ENCODE measurements at regions not wholly inside any gene's neighbourhood (a gene's known extent, or its start where the extent isn't known, plus 50 kb on each side); places are given as distances from the start of the nearest gene placed in this dataset.

DNA sequence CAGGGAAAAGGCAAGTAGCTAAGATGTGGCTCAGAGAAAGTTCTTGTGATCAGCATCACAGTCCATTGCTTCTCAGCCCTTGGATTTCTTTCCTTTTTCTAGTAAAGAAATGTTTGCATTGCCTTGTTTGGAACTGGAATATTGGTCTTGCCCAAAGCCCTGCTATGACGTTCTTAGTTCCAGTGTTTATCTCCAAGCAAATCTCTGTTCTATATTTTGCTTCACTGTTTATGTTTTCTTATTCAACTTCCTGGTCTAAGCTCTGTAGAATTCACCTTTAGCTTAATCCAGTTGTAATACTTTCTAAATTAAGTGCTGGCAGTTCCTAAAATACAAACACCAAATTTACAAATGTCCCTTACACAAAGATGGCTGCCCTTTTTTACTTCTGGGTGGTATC, 88.7 kb upstream of the ZNF438 start:
- H3K9me3 ChIP-seq: no peaks in the 10 kb centered on the region; the same call in 1 of the 2 replicates
- H3K4me3 ChIP-seq: no peak overlapping the region
- H3K27me3 ChIP-seq: no peaks in the 10 kb centered on the region
- no peak for DNase-seq
- H3K36me3 ChIP-seq: no peaks in the 10 kb centered on the region

DNA sequence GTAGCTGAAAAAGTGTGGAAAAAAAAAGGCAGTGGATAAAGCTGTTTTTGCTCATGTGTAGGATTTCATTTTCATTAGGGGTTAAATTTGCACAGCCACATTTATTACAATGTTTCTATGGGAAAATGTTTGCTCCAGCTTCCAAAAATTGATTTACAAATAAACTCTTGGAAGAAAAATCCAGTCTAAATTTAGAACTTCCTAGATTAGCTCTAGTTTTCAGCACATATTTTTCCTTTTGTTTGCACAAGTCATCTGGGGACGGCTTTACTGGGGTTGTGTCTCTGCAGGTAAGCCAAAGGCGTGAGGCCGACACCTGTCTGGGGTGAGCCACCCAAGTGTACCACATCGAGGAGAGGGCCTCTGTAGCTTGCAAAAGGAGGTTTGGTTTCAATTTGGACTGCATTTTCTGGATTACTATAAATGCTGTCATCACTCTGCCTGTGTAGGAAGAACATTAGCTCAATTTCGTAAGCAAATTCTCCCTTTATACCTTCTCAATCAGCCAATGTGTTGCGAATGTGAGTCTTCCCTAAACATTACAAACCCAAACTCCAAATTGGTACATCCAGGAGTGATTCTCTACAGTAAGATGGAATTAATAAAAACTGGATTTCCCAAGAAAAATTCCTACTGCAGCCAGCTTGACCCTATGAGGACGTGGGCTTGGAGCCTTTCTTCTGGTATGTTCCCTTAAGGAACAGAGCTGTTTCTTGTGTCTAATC, 89.5 kb upstream of the ZNF438 start:
- Histone ChIP-seq H3K4me3 (no peak overlapping the region), H3K27me3 (no peaks in the 10 kb centered on the region), H3K9me3 (no peaks in the 10 kb centered on the region; the same call in 1 of the 2 replicates), H3K36me3 (no peaks in the 10 kb centered on the region)
- no peak for DNase-seq

DNA sequence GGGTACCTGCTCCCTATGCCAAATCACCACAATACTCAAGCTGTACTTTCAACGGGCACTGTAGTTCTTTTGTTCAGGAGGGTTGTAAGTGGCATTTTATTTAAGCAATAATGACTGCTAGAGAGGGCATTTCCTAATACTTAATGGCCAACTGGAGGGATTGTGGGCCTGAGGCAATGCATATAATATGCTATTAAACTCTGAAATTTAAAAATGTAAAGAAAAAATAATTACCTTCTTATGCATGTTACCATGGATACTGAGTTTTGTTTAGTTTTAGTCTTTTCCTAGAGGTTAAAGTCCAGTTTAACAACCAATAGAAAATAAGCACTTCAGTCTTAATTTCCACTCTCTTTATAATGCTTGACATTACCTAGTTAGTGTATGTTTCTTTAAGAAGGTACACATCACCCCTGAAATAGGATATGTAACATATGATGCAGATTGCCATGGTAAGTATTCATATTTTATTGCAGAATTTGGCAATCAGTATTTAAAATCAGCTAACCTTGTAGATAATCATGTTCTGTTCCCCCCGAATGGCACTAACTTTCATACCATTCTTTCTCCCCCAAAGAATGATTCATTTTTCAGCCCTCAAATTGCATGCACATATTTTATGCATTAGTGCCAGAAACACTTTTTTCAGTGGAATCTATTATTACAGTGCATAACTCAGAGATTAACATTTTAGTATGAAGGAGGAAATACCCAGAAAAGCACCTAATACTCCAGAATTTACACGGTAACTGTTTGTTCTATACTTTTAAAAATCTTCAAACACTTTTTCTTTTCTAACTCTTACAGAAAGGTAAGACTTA, 90.3 kb upstream of the ZNF438 start:
- H3K9me3 ChIP-seq: no peaks in the 10 kb centered on the region; the same call in 1 of the 2 replicates
- no peaks in the 10 kb centered on the region for H3K27me3 ChIP-seq
- H3K4me3 ChIP-seq: no peak overlapping the region
- H3K36me3 ChIP-seq: no peaks in the 10 kb centered on the region
- DNase-seq: no peak

DNA sequence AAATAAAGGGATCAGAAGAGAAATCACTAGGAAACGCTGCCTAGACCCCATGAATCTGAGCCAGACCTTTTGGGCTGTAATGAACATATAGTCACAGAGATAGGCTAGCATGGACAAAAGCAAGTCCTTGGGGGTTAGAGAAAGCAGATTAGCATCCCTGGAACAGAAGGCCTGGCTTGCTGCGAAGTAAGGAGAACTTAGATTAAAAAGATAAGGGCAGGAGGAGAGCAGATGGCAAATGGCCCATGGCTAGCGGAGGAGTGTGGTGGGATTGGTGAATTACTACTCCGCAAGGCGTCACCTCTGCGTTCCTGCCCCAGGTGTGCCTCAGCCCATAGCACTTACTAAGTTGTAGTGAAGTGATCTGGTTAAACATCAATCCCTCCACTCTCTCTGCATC, 92.3 kb upstream of the ZNF438 start:
- Histone ChIP-seq H3K4me3 (no peak overlapping the region), H3K27me3 (no peaks in the 10 kb centered on the region), H3K36me3 (no peaks in the 10 kb centered on the region), H3K9me3 (no peaks in the 10 kb centered on the region; the same call in 1 of the 2 replicates)
- DNase-seq: no peak

DNA sequence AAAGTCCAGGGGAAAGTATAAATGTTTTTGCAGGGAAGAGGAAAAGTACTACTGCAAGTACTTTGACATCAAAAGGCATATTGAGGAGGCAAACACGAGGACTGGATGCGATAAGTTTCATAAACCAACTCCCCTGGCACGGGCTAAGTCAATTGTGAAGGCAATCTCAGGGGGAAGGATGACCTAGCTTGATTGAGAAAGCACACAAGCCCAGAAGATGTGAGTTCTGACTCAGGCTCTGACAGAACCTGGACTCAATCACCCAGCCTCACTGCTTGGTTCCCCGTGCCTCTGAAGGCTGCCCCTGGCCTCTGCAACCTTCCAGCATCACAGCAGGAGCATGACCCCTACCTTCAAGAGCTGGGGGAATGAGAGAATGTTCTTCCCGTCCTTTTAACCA, 93.2 kb upstream of the ZNF438 start:
- Histone ChIP-seq H3K9me3 (no peaks in the 10 kb centered on the region; the same call in 1 of the 2 replicates), H3K4me3 (no peak overlapping the region)
- DNase-seq: no peak

DNA sequence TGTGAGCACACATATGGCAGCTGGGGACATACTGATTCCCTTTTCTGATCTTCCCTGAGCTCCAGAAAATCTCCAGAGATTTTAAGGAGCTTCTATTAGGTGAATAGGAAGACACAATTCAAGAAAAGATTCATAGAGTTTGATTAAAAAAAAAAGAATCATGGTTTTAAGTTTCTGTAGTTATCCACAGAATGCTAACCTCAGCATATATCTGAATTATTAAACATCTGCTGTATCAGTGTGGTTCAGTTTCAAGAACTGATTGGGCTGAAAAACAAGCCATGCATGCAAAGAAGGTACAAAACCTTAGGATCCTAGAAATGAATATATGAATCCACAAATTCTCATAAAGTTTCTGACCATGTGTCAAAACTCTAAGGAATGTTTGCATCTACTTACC, 94.1 kb upstream of the ZNF438 start:
- Histone ChIP-seq H3K9me3 (no peaks in the 10 kb centered on the region), H3K4me3 (no peak overlapping the region)
- DNase-seq: no peak

More for the DNA sequence above, 93.2 kb upstream of the ZNF438 start:
- Histone ChIP-seq H3K27me3 (no peaks in the 10 kb centered on the region), H3K36me3 (no peaks in the 10 kb centered on the region)

DNA sequence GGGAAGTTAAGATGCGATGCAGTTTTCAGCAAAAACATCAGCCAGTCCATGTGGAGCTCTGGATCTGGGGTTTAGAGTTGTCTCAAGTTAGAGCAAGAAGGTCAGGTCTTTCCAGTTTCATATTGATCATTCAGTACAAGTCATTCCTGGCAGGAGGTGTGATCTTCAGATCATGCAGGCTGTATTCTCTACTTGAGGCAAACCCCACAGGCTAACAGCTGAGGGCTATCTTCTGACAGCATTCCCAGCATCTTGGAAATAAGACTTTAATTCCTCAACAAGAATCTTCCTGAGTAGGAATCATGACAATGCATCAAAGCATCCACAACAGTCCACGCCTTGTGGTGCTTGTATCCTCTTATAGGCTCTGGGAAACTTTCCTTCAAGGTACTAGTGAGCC, 94.9 kb upstream of the ZNF438 start:
- Histone ChIP-seq H3K4me3 (no peak overlapping the region), H3K9me3 (no peaks in the 10 kb centered on the region), H3K27me3 (no peaks in the 10 kb centered on the region), H3K36me3 (no peaks in the 10 kb centered on the region)
- DNase-seq: no peak

More for the DNA sequence above, 94.1 kb upstream of the ZNF438 start:
- Histone ChIP-seq H3K36me3 (no peaks in the 10 kb centered on the region), H3K27me3 (no peaks in the 10 kb centered on the region)

DNA sequence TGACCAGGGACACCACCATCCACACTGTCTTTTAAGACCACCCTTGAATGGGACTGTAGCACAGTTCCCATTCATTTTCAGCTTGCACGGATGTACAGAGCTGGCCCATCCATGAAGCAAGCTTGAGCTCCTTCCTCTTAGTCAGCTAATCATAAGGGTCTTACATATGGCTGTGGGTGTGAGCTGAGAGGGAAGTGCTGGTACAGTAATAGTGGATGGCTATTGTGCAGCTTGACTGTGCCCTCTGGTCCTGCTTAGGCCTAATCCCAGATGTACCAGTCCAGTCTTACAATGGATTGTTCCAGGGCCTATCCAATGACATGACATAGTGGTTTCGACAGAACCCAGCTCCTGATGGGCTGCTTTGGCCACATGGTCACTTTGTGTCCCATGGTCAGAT, 96.9 kb upstream of the ZNF438 start:
- H3K36me3 ChIP-seq: no peaks in the 10 kb centered on the region
- H3K4me3 ChIP-seq: no peak overlapping the region
- no peaks in the 10 kb centered on the region for H3K27me3 ChIP-seq
- no peaks in the 10 kb centered on the region for H3K9me3 ChIP-seq
- DNase-seq: no peak

DNA sequence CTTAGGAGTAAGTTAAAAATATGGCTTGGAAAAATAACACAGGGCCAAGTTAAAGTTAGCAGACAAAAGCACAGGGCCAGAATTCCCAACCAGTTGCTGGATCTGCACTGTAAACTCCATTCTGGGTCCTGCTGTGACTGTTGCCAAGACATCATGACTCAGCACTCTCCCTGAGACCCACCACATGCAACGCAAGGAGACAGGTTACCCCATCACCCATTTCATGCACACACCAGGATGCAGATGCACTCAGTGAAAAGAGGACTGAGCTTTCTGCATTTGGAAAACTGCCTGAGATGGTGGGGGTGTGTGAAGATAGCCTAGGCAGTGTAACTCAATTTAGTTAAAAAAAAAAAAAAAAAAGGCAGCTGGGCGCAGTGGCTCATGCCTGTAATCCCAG, 97.6 kb upstream of the ZNF438 start:
- peak; percentile 70 for DNase-seq
- H3K36me3 ChIP-seq: no peaks in the 10 kb centered on the region
- H3K4me3 ChIP-seq: no peak overlapping the region
- no peaks in the 10 kb centered on the region for H3K9me3 ChIP-seq
- H3K27me3 ChIP-seq: no peaks in the 10 kb centered on the region

DNA sequence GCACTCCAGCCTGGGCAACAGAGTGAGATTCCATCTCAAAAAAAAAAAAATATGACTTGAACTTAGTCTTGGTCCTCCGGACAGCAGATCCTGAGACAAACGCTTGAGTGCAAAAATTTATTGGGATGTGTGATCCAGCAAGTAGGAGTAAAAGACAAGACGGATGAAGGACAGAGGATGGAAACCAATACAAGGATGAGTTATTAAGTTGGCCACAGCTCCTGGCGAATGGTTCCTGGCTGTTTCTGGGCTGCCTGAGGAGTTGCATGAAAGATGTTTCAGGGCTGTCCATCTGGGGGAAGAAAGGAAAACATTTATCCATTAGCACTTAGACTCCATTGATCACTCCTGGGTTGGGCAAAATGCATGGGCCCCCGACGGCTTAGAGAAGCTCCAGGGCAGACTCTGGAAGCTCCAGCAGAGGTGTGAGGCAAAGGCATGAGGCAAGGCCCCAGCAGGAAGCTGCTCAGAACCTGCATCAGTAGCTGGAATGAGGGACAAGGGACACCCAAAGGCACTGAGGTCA, 98.3 kb upstream of the ZNF438 start:
- Histone ChIP-seq H3K27me3 (no peaks in the 10 kb centered on the region), H3K36me3 (no peaks in the 10 kb centered on the region), H3K9me3 (no peaks in the 10 kb centered on the region), H3K4me3 (no peak overlapping the region)
- no peak for DNase-seq

DNA sequence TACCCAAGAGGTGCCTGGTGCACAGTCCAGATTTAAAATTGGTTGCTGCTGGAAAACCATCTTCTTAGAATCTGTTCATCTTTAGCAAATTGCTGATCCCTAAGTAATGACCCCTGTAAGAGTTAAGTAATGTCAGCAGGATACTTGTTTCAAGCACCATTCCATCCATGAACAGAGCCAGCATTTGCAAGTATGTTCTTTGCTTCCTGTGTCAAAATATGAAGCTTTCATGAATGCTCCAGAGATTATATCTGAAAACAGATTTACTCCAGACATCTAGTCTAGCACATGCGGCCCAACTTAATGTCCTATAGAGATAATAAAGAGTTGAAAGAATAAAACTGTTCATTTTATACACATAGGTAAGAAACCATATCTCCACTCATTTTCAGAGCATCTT, 98.7 kb upstream of the ZNF438 start:
- DNase-seq: no peak
- Histone ChIP-seq H3K36me3 (no peaks in the 10 kb centered on the region), H3K4me3 (no peak overlapping the region), H3K9me3 (no peaks in the 10 kb centered on the region), H3K27me3 (no peaks in the 10 kb centered on the region)

DNA sequence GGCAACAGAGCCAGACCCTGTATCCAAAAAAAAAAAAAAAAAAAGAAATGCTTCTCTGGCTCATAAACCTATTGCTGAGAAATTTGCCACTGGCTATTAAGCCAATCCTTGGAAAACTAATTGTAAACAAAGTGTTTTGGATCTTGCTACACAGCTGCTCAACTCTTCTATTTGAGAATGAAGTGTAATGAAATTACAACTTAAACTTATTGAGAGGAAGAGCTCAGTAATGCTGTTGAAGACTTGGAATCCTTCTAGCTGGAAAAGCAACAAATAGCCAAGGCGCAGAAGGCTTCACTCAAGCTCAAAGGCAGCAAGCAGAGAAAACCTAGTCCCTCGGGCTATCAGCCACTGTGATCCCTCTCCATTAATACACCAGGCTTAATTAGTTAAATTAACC, 99.6 kb upstream of the ZNF438 start:
- Histone ChIP-seq H3K9me3 (no peaks in the 10 kb centered on the region), H3K27me3 (no peaks in the 10 kb centered on the region), H3K36me3 (no peaks in the 10 kb centered on the region), H3K4me3 (no peak overlapping the region)
- no peak for DNase-seq

DNA sequence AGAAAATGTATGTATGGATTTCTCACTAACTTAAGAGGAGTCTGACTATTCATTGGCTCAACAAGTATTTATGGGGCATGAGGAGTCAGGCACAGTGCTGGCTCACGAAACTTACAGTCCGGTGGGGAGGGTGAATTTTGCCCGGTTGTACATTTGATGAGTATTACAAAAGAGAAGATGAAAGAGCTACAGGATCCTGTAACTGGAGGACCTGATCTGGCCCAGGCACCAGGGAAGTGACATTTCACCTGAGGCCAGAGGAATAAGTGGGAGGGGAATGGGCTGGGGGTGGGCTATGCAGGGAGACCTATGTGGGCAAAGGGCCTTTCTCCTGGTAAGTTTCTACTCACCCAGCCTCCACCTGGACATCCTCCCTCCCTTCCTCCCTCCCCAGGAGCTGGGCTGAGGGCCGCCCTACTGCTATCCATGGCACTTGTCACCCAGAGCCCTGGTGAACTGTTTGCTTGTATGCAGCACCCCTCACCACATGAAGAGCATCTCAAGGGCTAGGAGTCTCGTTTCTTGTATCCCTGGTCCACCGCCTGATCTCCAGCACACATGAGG, 101.1 kb upstream of the ZNF438 start:
- Histone ChIP-seq H3K4me3 (no peak overlapping the region), H3K27me3 (no peaks in the 10 kb centered on the region), H3K9me3 (no peaks in the 10 kb centered on the region), H3K36me3 (no peaks in the 10 kb centered on the region)
- no peak for DNase-seq

DNA sequence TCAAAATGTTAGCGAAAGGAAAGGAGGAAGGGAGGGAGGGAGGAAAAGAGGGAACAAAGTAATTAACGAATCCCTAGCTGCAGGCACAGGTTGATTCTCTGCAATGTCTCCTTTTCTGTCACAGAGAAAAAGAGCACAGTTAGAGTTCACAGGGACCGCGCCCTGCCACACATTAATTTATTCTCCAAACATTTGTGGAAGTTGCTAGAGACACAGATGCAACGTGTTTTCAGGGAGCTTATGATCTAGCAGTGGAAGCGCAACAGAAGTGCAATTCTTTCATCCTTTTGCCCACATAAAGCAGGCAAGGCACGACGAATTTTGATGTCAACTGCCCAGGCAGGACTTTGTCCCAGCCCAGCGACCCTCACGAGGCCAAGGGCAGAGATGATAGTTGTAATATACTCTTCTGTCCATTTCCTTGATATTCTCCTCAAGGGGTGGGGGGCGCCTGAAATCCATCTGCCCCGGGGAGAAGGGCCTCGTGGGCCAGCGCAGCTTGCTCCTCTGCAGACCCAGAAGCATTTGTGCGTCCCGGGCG, 101.7 kb upstream of the ZNF438 start:
- Histone ChIP-seq H3K9me3 (no peaks in the 10 kb centered on the region), H3K27me3 (no peaks in the 10 kb centered on the region), H3K36me3 (no peaks in the 10 kb centered on the region), H3K4me3 (no peak overlapping the region)
- no peak for DNase-seq

DNA sequence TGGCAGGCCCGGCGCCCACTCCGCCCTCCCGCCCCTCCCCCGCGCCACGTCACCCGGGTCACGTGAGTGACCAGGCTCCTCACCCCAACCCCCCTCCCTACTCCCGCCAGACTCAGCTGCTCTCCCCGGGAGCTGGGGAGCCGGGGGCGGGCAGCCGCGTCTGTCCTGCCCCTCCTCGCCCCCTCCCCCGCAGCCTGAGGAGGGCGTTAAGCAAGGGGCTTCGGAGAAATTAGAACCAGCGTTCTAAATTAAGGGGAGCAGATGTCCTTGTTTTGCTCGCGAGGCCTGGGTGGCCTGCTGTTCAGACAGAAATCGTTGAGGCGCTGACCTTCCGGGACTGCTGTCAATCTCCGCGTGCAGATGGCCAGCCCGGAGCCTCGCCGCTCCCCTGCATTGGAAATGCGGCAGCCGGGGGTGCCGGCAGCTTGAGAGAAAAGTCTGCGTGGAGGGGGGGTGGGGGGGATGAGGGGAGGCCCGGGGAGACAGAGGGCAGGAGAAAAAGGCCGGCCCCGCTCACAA, 102.2 kb upstream of the ZNF438 start:
- Histone ChIP-seq H3K27me3 (no peaks in the 10 kb centered on the region), H3K36me3 (no peaks in the 10 kb centered on the region), H3K4me3 (peak overlapping the region; percentile 43), H3K9me3 (no peaks in the 10 kb centered on the region)
- DNase-seq: peak; percentile 80

DNA sequence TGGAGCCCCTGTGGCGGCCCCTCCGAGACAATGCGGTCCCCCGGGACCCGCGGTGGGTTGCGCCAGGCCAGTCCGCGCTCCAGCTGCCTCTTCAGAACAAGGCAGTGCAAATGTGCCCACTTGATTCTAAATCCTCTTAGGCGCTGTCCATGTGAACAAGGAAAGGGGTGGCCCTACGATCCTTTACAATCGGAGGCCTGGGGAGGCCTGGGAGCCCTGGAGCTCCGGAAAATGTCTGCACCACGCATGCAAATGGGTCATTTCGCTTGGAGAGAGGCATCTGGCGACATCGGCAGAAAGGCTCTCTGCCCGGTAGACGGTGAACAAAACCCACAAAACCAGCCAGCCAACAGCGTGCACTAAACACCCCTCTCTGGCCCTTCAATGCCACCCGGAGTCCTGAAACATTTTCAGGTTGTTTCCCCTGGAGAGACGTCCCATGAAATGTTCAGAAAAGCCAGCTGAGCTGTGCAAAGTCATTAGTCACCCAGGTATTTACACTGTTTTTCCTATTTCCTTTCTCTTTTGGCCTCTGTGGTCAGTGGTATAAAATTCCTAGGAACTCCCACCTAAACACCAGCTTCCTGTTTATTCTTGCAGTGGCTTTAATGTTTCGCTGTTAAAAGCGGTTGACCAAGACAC, 102.8 kb upstream of the ZNF438 start:
- H3K36me3 ChIP-seq: no peaks in the 10 kb centered on the region
- H3K9me3 ChIP-seq: no peaks in the 10 kb centered on the region
- peak overlapping the region; percentile 43 for H3K4me3 ChIP-seq
- no peaks in the 10 kb centered on the region for H3K27me3 ChIP-seq
- DNase-seq: peak; percentile 21

Data from MG63 (cell line).